T-helper 1 cell treated with Interleukin-12 subunit alpha and Interleukin-12 subunit beta and Interleukin-4 antibody, amounts not matched to agents 30 μg/mL and 1 μg/mL, for 36 hours (primary cell): ENCODE measurements at regions not wholly inside any gene's neighbourhood (a gene's known extent, or its start where the extent isn't known, plus 50 kb on each side); places are given as distances from the start of the nearest gene placed in this dataset.
"Not testable (repeated sequence)": the region's sequence is repeated elsewhere in the genome, so short reads cannot be mapped to it uniquely, and the experiment has no call there.

ENCODE experiments used
- H3K27ac Mint-ChIP-seq: one replicate; pipeline ENCODE4 v1.8.0; 2021; ENCODE audit warnings: mild to moderate bottlenecking, mixed read lengths
- H3K27me3 Mint-ChIP-seq: one replicate; pipeline ENCODE4 v1.8.0; 2021; ENCODE audit warnings: low read depth, mixed read lengths
- H3K36me3 Mint-ChIP-seq: one replicate; pipeline ENCODE4 v1.8.0; 2021; ENCODE audit warnings: low read depth, mixed read lengths
- H3K4me1 Mint-ChIP-seq: one replicate; pipeline ENCODE4 v1.8.0; 2021; ENCODE audit warnings: low read depth, mixed read lengths
- H3K4me3 Mint-ChIP-seq: one replicate; pipeline ENCODE4 v1.8.0; 2021; ENCODE audit warnings: mild to moderate bottlenecking, moderate library complexity, mixed read lengths
- H3K9me3 Mint-ChIP-seq: one replicate; pipeline ENCODE4 v1.8.0; 2021; ENCODE audit warnings: mixed read lengths

GRCh38 chr22:48624401-48624800, 1203.3 kb downstream of the BRD1 start:
- no peaks in the 10 kb centered on the region for H3K36me3 Mint-ChIP-seq

GRCh38 chr22:48622891-48623545, 1204.7 kb downstream of the BRD1 start:
- no peak overlapping the region for H3K27ac Mint-ChIP-seq
- H3K9me3 Mint-ChIP-seq = no peaks in the 10 kb centered on the region
- no peaks in the 10 kb centered on the region for H3K4me1 Mint-ChIP-seq
- H3K27me3 Mint-ChIP-seq = peaks cover 14% of the 10 kb centered on the region
- H3K4me3 Mint-ChIP-seq = no peak overlapping the region
- H3K36me3 Mint-ChIP-seq = no peaks in the 10 kb centered on the region

More at GRCh38 chr22:48624401-48624800, 1203.3 kb downstream of the BRD1 start:
- Mint-ChIP-seq H3K27ac (no peak overlapping the region), H3K27me3 (peaks cover 14% of the 10 kb centered on the region), H3K9me3 (no peaks in the 10 kb centered on the region), H3K4me1 (no peaks in the 10 kb centered on the region), H3K4me3 (no peak overlapping the region)

GRCh38 chr22:48621085-48621484, 1206.6 kb downstream of the BRD1 start:
- Mint-ChIP-seq H3K4me3 (no peak overlapping the region), H3K9me3 (no peaks in the 10 kb centered on the region), H3K36me3 (no peaks in the 10 kb centered on the region), H3K27me3 (peaks cover 4% of the 10 kb centered on the region), H3K4me1 (no peaks in the 10 kb centered on the region), H3K27ac (no peak overlapping the region)

GRCh38 chr22:48620460-48620859, 1207.2 kb downstream of the BRD1 start:
- H3K27ac Mint-ChIP-seq, H3K4me1 Mint-ChIP-seq, H3K4me3 Mint-ChIP-seq, H3K9me3 Mint-ChIP-seq, H3K27me3 Mint-ChIP-seq, H3K36me3 Mint-ChIP-seq: not testable (repeated sequence)

- H3K4me3 Mint-ChIP-seq = no peak overlapping the region
- H3K27me3 Mint-ChIP-seq = no peaks in the 10 kb centered on the region
- H3K36me3 Mint-ChIP-seq = no peaks in the 10 kb centered on the region
- no peaks in the 10 kb centered on the region for H3K4me1 Mint-ChIP-seq
- H3K27ac Mint-ChIP-seq = no peak overlapping the region
- no peaks in the 10 kb centered on the region for H3K9me3 Mint-ChIP-seq
Measured at GRCh38 chr22:48619721-48620120, 1208.0 kb downstream of the BRD1 start.

GRCh38 chr22:48618326-48618725, 1209.3 kb downstream of the BRD1 start:
- Mint-ChIP-seq H3K27ac (no peak overlapping the region), H3K4me1 (no peaks in the 10 kb centered on the region), H3K27me3 (no peaks in the 10 kb centered on the region), H3K36me3 (no peaks in the 10 kb centered on the region), H3K9me3 (no peaks in the 10 kb centered on the region), H3K4me3 (no peak overlapping the region)

GRCh38 chr22:48616656-48617055, 1211.0 kb downstream of the BRD1 start:
- Mint-ChIP-seq H3K4me1 (no peaks in the 10 kb centered on the region), H3K36me3 (no peaks in the 10 kb centered on the region), H3K27ac (no peak overlapping the region), H3K4me3 (no peak overlapping the region), H3K27me3 (no peaks in the 10 kb centered on the region), H3K9me3 (no peaks in the 10 kb centered on the region)

- Mint-ChIP-seq H3K4me3 (no peak overlapping the region), H3K4me1 (no peaks in the 10 kb centered on the region), H3K27ac (no peak overlapping the region), H3K9me3 (no peaks in the 10 kb centered on the region), H3K27me3 (no peaks in the 10 kb centered on the region), H3K36me3 (no peaks in the 10 kb centered on the region)
Measured at GRCh38 chr22:48615171-48616008, 1212.3 kb downstream of the BRD1 start.

GRCh38 chr22:48613566-48614200, 1214.0 kb downstream of the BRD1 start:
- H3K36me3 Mint-ChIP-seq = no peaks in the 10 kb centered on the region

GRCh38 chr22:48612077-48612995, 1215.3 kb downstream of the BRD1 start:
- Mint-ChIP-seq H3K4me1 (no peaks in the 10 kb centered on the region), H3K27me3 (no peaks in the 10 kb centered on the region), H3K36me3 (no peaks in the 10 kb centered on the region), H3K9me3 (no peaks in the 10 kb centered on the region), H3K4me3 (no peak overlapping the region), H3K27ac (no peak overlapping the region)

More at GRCh38 chr22:48613566-48614200, 1214.0 kb downstream of the BRD1 start:
- H3K27me3 Mint-ChIP-seq = no peaks in the 10 kb centered on the region
- H3K27ac Mint-ChIP-seq = no peak overlapping the region
- H3K9me3 Mint-ChIP-seq = no peaks in the 10 kb centered on the region
- no peaks in the 10 kb centered on the region for H3K4me1 Mint-ChIP-seq
- H3K4me3 Mint-ChIP-seq = no peak overlapping the region

- Mint-ChIP-seq H3K27me3 (no peaks in the 10 kb centered on the region), H3K9me3 (peaks cover 9% of the 10 kb centered on the region), H3K4me1 (no peaks in the 10 kb centered on the region), H3K36me3 (no peaks in the 10 kb centered on the region), H3K4me3 (no peak overlapping the region), H3K27ac (no peak overlapping the region)
Measured at GRCh38 chr22:48609279-48609865, 1218.3 kb downstream of the BRD1 start.

- Mint-ChIP-seq H3K36me3 (no peaks in the 10 kb centered on the region), H3K4me1 (no peaks in the 10 kb centered on the region), H3K27me3 (no peaks in the 10 kb centered on the region), H3K27ac (no peak overlapping the region), H3K9me3 (peaks cover 9% of the 10 kb centered on the region), H3K4me3 (no peak overlapping the region)
Measured at GRCh38 chr22:48607901-48608662, 1219.6 kb downstream of the BRD1 start.

GRCh38 chr22:48606684-48607307, 1220.9 kb downstream of the BRD1 start:
- no peaks in the 10 kb centered on the region for H3K36me3 Mint-ChIP-seq
- peaks cover 9% of the 10 kb centered on the region for H3K9me3 Mint-ChIP-seq
- no peaks in the 10 kb centered on the region for H3K27me3 Mint-ChIP-seq
- H3K4me3 Mint-ChIP-seq = no peak overlapping the region
- H3K4me1 Mint-ChIP-seq = no peaks in the 10 kb centered on the region
- H3K27ac Mint-ChIP-seq = no peak overlapping the region
